Mesothelial cell of epicardium (in vitro differentiated cells): ENCODE measurements at regions not wholly inside any gene's neighbourhood (a gene's known extent, or its start where the extent isn't known, plus 50 kb on each side); places are given as distances from the start of the nearest gene placed in this dataset.

Experiments
- DNase-seq, 2 experiments: peaks; one replicate each; pipeline ENCODE4 v3.0.0; 2021; ENCODE audit warnings: low spot score in 2 of 2; ENCODE audit not compliant: unreplicated experiment in 2 of 2
- H3K27ac Mint-ChIP-seq: 2 replicates; pipeline ENCODE4 v1.8.0; 2021; ENCODE audit warnings: mixed read lengths
- H3K27me3 Mint-ChIP-seq: 2 replicates; pipeline ENCODE4 v1.8.0; 2021; ENCODE audit warnings: low read depth, mixed read lengths
- H3K36me3 Mint-ChIP-seq: 2 replicates; pipeline ENCODE4 v1.8.0; 2021; ENCODE audit warnings: mixed read lengths
- H3K4me1 Mint-ChIP-seq: 2 replicates; pipeline ENCODE4 v1.8.0; 2021; ENCODE audit warnings: mixed read lengths
- H3K4me3 Mint-ChIP-seq: 2 replicates; pipeline ENCODE4 v1.8.0; 2021; ENCODE audit warnings: mild to moderate bottlenecking, moderate library complexity, mixed read lengths
- H3K9me3 Mint-ChIP-seq: 2 replicates; pipeline ENCODE4 v1.8.0; 2021; ENCODE audit warnings: mixed read lengths
- TF ChIP-seq, protein P1 (sequence below): fragments of 200-600 bp; sonication (generic); IDR thresholded peaks from one replicate; pipeline ENCODE4 v1.5.0; 2021; ENCODE audit warnings: antibody characterized with exemption; ENCODE audit not compliant: unreplicated experiment

DNA sequence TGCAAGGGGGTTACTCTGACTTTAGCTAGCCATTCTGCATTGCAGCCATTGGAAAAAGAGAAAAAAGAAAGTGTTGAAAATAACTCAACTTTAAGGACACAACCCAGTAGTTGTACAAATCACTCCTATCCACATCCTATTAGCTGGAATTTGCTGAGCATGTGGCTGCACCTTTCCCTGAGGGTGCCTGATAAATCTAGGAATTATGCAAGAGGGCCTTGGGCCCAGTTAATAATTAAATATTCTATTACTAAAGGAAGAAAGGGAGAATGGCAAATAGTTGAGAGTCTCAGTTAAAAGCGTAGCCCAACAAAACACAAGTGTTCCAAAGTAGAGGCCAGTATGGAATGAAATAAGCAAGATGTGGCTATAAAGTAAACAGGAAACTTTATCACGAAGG is 200.9 kb upstream of the CNTNAP2 start:
- no peaks in the 10 kb centered on the region for H3K4me1 Mint-ChIP-seq
- peaks cover 21% of the 10 kb centered on the region for H3K9me3 Mint-ChIP-seq
- no peak overlapping the region for H3K4me3 Mint-ChIP-seq
- no peak overlapping the region for H3K27ac Mint-ChIP-seq
- no peaks in the 10 kb centered on the region for H3K36me3 Mint-ChIP-seq
- TF ChIP-seq, protein P1, sequence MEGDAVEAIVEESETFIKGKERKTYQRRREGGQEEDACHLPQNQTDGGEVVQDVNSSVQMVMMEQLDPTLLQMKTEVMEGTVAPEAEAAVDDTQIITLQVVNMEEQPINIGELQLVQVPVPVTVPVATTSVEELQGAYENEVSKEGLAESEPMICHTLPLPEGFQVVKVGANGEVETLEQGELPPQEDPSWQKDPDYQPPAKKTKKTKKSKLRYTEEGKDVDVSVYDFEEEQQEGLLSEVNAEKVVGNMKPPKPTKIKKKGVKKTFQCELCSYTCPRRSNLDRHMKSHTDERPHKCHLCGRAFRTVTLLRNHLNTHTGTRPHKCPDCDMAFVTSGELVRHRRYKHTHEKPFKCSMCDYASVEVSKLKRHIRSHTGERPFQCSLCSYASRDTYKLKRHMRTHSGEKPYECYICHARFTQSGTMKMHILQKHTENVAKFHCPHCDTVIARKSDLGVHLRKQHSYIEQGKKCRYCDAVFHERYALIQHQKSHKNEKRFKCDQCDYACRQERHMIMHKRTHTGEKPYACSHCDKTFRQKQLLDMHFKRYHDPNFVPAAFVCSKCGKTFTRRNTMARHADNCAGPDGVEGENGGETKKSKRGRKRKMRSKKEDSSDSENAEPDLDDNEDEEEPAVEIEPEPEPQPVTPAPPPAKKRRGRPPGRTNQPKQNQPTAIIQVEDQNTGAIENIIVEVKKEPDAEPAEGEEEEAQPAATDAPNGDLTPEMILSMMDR, result no peak
- H3K27me3 Mint-ChIP-seq, result no peaks in the 10 kb centered on the region
- DNase-seq, result no peak

DNA sequence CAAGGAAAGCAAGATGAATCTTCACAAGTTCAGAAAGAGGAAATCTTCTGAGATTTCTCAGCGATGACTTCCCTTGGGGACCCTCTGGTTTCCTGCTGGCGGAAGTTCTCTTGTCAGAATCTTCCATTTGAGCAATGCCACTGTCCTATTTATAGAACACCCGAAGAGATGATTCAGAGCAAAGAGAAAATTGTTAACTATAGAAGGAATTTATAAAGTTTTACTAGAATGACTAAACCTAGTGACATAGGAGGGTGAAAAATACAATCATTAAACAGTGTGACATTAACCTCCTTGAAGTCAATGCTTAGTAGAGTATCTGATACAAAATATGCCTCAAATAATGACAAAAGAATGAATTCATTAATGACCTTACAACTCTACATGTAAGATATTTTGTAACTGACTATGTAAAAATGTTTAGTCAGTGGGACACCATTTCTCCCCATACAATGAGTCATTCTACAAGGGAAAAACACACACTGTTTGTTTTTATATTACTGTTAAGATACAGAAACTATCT is 206.5 kb upstream of the CNTNAP2 start:
- TF ChIP-seq, protein P1, result no peak
- Mint-ChIP-seq H3K36me3 (no peaks in the 10 kb centered on the region), H3K4me3 (no peak overlapping the region), H3K27ac (no peak overlapping the region), H3K9me3 (no peaks in the 10 kb centered on the region), H3K27me3 (no peaks in the 10 kb centered on the region), H3K4me1 (no peaks in the 10 kb centered on the region)
- DNase-seq, result no peak

DNA sequence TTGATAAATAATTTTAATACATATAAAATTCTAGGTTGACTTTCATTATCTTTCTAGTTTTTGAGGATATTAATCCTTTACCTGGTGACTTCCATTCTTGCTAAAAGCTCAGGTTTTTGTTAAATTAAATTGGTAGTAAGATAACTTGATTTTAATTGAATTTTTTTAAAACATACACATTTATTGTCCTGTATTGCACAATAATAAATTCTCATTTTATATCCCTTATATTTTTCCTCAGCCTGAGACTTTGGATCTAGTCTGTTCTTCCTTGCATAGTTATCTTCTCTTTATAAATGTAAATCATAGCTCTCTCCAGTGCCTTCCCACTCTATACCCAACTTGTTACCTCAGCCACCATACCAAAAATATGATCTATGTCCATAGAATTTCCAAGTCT is 212.9 kb upstream of the CNTNAP2 start:
- TF ChIP-seq, protein P1, result no peak
- Mint-ChIP-seq H3K27ac (no peak overlapping the region), H3K27me3 (no peaks in the 10 kb centered on the region), H3K4me3 (no peak overlapping the region), H3K36me3 (no peaks in the 10 kb centered on the region), H3K4me1 (no peaks in the 10 kb centered on the region), H3K9me3 (peaks cover 16% of the 10 kb centered on the region)
- DNase-seq, result no peak

DNA sequence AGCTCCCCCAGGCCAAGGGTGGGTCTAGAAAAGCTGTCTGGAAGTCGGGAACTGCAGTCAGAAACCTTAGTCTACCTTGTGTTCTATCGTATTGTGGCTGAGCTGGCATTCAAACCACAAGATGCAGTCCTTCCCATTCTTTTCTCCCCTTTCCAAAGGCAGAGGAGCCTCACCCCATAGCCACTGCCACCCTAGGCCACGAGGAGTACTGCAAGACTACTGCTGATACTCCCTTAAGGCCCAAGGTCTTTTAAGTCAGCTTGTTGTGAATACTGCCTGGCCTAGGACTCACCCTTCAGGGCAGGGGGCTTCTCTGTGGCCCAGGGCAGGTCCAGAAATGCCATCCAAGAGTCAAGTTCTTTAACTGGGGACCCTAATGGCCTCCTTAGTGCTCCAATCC is 214.5 kb upstream of the CNTNAP2 start:
- Mint-ChIP-seq H3K27ac (no peak overlapping the region), H3K27me3 (no peaks in the 10 kb centered on the region), H3K9me3 (peaks cover 27% of the 10 kb centered on the region), H3K4me3 (no peak overlapping the region), H3K36me3 (no peaks in the 10 kb centered on the region), H3K4me1 (no peaks in the 10 kb centered on the region)
- TF ChIP-seq, protein P1, result no peak
- DNase-seq, result no peak

DNA sequence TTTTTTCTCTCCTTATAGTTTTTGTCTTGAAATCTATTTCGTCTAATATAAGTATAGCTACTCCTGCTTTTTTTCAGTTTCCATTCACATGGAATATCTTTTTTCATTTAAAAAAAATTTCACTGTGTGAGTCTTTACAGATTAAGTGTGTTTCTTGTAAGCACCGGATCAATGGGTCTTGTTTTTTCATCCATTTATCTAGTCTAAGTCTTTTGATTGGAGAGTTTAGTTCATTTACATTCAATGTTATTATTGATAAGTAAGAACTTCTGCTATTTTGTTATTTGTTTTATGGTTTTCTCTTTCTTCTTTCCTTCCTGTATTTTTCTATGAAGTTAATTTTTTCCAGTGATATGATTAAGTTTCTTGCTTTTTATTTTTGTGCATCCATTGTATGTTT is 216.7 kb upstream of the CNTNAP2 start:
- TF ChIP-seq, protein P1, result no peak
- Mint-ChIP-seq H3K27ac (no peak overlapping the region), H3K4me3 (no peak overlapping the region), H3K27me3 (no peaks in the 10 kb centered on the region), H3K9me3 (peaks cover 37% of the 10 kb centered on the region), H3K4me1 (no peaks in the 10 kb centered on the region), H3K36me3 (no peaks in the 10 kb centered on the region)
- no peak for DNase-seq
